GM12878 (cell line): ENCODE measurements at regions not wholly inside any gene's neighbourhood (a gene's known extent, or its start where the extent isn't known, plus 50 kb on each side); places are given as distances from the start of the nearest gene placed in this dataset.

Source experiments
- RCOR1 ChIP-seq: conservative IDR thresholded peaks from 2 replicates; pipeline ENCODE4 v1.6.1; 2012; ENCODE audit warnings: low read depth, low read length, improper control_type of control experiment
- TF ChIP-seq, protein P1 (sequence below), 3 experiments: IDR thresholded peaks in 2 of 3; conservative IDR thresholded peaks in 1 of 3; 2 replicates each; pipeline ENCODE4 v1.5.1; 2011; ENCODE audit warnings: low read depth in 3 of 3, low read length in 3 of 3, mild to moderate bottlenecking in 3 of 3, control low read depth in 2 of 3, moderate library complexity in 2 of 3, inconsistent platforms in 1 of 3, mixed read lengths in 1 of 3; ENCODE audit not compliant: control insufficient read depth in 2 of 3, insufficient read depth in 1 of 3; ENCODE audit errors: extremely low read depth in 1 of 3

DNA sequence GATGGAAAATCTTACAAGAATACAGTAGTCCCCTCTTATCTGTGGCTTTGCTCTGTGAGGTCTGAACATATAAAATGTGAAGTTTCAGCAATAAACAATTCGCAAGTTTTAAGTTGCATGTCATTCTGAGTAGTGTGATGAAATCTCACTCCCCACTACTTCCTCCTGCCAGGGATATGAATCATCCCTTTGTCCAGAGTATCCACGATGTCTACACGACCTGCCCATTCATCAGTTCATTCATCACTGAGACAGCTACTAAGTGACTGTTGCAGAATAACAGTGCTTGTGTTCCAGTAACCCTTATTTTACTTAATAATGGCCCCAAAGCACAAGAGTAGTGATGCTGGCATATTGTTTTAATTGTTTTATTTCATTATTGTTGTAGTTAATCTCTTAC is 489.2 kb upstream of the UBE2E2 start:
- TF ChIP-seq, protein P1, sequence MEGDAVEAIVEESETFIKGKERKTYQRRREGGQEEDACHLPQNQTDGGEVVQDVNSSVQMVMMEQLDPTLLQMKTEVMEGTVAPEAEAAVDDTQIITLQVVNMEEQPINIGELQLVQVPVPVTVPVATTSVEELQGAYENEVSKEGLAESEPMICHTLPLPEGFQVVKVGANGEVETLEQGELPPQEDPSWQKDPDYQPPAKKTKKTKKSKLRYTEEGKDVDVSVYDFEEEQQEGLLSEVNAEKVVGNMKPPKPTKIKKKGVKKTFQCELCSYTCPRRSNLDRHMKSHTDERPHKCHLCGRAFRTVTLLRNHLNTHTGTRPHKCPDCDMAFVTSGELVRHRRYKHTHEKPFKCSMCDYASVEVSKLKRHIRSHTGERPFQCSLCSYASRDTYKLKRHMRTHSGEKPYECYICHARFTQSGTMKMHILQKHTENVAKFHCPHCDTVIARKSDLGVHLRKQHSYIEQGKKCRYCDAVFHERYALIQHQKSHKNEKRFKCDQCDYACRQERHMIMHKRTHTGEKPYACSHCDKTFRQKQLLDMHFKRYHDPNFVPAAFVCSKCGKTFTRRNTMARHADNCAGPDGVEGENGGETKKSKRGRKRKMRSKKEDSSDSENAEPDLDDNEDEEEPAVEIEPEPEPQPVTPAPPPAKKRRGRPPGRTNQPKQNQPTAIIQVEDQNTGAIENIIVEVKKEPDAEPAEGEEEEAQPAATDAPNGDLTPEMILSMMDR (IDR thresholded peaks at IDR 0.05 in 2 of 3, conservative IDR thresholded peaks at IDR 0.05 in 1 of 3; ENCODE audit: control insufficient read depth in 2 of 3, extremely low read depth in 1 of 3, insufficient read depth in 1 of 3, low read depth in 3 of 3, low read length in 3 of 3), result no peak
- no peak for TF ChIP-seq RCOR1
